Cardiac fibroblast (primary cell): ENCODE measurements at regions not wholly inside any gene's neighbourhood (a gene's known extent, or its start where the extent isn't known, plus 50 kb on each side); places are given as distances from the start of the nearest gene placed in this dataset.

Experiments used
- DNase-seq, 2 donors: peaks; one replicate each; pipeline versions ENCODE4 v3.0.0 to v3.0.0-alpha.2; 2010; ENCODE audit warnings: low read depth in 2 of 2
- H3K4me3 ChIP-seq, 2 donors: replicated peaks in 1 of 2; 1 replicate in 1 of 2; 2 replicates in 1 of 2; pipeline ENCODE4 v1.5.1; 2011; ENCODE audit warnings: low read depth in 2 of 2, low read length in 2 of 2, mild to moderate bottlenecking in 2 of 2, moderate library complexity in 1 of 2
- CTCF ChIP-seq: IDR thresholded peaks from one replicate; pipeline ENCODE4 v1.5.1; 2011; ENCODE audit warnings: low read depth, mild to moderate bottlenecking, low read length, inconsistent platforms

DNA sequence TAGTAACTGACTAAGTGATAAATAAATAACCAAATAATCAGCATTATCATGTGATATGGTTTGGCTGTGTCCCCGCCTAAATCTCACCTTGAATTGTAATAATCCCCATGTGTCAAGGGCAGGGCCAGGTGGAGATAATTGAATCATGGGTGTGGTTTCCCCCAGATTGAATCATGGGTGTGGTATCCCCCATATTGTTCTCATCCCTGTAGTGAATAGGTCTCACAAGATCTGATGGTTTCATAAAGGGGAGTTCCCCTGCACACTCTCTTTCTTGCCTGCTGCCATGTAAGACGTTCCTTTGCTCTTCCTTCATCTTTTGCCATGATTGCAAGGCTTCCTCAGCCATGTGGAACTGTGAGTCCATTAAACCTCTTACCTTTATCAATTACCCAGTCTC is 72.1 kb upstream of the NRP1 start:
- H3K4me3 ChIP-seq: no peak overlapping the region
- DNase-seq: no peak
- TF ChIP-seq CTCF: no peak

DNA sequence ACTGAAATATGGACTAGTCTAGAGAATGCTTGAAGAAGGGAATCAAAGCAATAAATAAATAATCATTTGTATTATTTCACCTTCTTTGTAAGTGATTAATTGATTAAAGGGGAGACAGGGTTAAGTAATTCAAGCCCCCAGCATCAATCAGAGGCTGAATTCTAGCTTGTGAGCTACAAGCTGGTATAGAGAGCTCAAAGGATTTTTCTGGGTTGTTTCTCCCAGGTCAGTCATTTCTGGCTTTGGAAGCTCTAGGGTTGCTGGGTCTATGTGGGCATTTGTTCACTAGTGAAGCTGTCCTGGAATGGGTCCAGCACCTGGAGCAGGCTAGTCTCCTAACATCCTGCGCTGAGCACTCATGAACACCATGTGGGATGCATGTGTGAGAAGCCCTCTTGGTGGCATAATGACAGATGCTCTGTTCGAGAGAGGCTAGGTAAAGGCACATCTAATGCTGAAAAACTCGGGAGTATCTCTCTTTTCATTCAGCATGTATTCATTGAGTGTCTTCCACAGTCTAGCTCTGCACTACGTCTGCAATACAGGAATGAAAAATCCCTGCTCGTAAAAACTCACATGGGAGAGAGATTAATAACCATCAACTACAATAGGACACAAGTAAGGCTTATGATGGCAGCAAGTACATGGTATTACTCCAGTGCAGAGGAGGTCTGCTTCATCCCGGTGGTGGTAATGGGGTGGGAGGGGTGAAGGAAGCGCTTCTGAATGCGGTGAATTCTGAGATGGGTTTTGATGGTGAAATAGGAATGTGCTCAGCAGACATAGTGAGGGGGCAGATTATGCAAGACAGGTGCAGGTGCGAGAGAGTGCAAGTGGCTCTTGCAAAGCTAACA is 68.0 kb upstream of the NRP1 start:
- no peak for DNase-seq
- H3K4me3 ChIP-seq: no peak overlapping the region
- no peak for TF ChIP-seq CTCF

DNA sequence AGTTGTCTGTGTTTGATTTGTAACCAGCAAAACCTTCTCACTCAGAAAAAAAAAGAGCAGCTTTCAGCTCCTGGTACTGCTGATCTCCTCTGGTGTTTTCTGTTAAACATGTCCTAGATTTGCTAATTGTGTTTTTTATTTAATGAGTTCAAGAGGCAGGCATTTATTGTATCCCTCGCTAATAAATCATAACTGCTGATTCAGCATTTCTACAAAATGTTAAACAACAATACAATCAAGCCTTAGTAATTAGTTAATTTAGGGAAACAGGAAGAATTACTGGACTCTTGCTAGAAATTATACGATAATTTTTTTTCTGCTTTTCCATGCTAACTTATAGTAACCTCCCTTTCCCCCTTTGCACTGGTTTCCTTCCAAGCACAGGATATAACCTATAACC is 66.8 kb upstream of the NRP1 start:
- no peak for DNase-seq
- H3K4me3 ChIP-seq: no peak overlapping the region
- no peak for TF ChIP-seq CTCF

- no peak overlapping the region for H3K4me3 ChIP-seq
- no peak for DNase-seq
- TF ChIP-seq CTCF: no peak
Observed at GRCh38 chr10:33398796-33399195, 64.3 kb upstream of the NRP1 start.

DNA sequence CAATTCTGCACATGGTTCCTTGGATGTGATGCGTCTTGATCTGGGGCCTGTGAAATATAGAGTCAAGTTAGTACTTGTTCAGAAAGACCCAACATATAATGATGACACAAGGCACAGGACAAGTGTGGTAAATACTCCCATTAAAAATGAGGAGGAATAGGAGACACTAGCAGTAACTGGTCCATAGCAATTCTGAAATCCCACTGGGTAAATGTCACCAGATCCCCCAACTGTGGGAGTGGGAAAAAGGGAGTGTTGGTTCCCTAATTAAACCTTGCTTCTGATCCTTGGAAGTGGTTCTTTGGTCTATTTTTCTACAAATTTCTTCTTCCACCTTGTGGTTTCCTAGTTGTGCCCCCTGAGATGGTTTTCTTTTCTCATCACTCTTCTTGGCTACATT is 62.5 kb upstream of the NRP1 start:
- no peak for DNase-seq
- H3K4me3 ChIP-seq: no peak overlapping the region
- no peak for TF ChIP-seq CTCF

- no peak overlapping the region for H3K4me3 ChIP-seq
- no peak for TF ChIP-seq CTCF
- no peak for DNase-seq
Observed at GRCh38 chr10:33396279-33396678, 61.8 kb upstream of the NRP1 start.

GRCh38 chr10:33395201-33395600 is 60.7 kb upstream of the NRP1 start:
- no peak overlapping the region for H3K4me3 ChIP-seq
- DNase-seq: no peak
- TF ChIP-seq CTCF: no peak
